Activated CD4-positive, alpha-beta T cell treated with anti-CD3 and anti-CD28 coated beads for 36 hours (primary cell): ENCODE measurements at regions not wholly inside any gene's neighbourhood (a gene's known extent, or its start where the extent isn't known, plus 50 kb on each side); places are given as distances from the start of the nearest gene placed in this dataset.

Experiments
- ATAC-seq: fragments of 200-7000 bp; cut with Tn5 transposase; one replicate; pipeline ENCODE4 v1.10.0; 2021; ENCODE audit warnings: mild to moderate bottlenecking, moderate library complexity
- CTCF ChIA-PET: fragments of 350-600 bp; sonication (Branson Sonifier 250); formaldehyde crosslinking; loops from one replicate; lab custom pipeline; 2021; ENCODE audit warnings: antibody characterized with exemption; lab: Charles Lee
- POLR2A ChIA-PET: fragments of 350-600 bp; sonication (Branson Sonifier 250); formaldehyde crosslinking; loops from one replicate; lab custom pipeline; 2021; ENCODE audit warnings: antibody characterized with exemption, inconsistent platforms; lab: Charles Lee
- DNase-seq: peaks from one replicate; pipeline ENCODE4 v3.0.0-alpha.2; 2020
- H3K27ac Mint-ChIP-seq: one replicate; pipeline ENCODE4 v1.8.0; 2021; ENCODE audit warnings: mixed read lengths
- H3K27me3 Mint-ChIP-seq: one replicate; pipeline ENCODE4 v1.8.0; 2021; ENCODE audit warnings: mixed read lengths
- H3K36me3 Mint-ChIP-seq: one replicate; pipeline ENCODE4 v1.8.0; 2021; ENCODE audit warnings: low read depth, mixed read lengths
- H3K4me1 Mint-ChIP-seq: one replicate; pipeline ENCODE4 v1.8.0; 2021; ENCODE audit warnings: mixed read lengths
- H3K4me3 Mint-ChIP-seq: one replicate; pipeline ENCODE4 v1.8.0; 2021; ENCODE audit warnings: mild to moderate bottlenecking, moderate library complexity, mixed read lengths
- H3K9me3 Mint-ChIP-seq: one replicate; pipeline ENCODE4 v1.8.0; 2021; ENCODE audit warnings: low read depth, mixed read lengths
- intact Hi-C, 2 experiments: fragments of 100-400 bp; cut with DNase I in 1 of 2; cut with micrococcal nuclease in 1 of 2; formaldehyde crosslinking; loops; one replicate each; pipeline versions ENCODE4 v1.14.2 to v1.15.1; 2022 to 2024; cut with DNase I, micrococcal nuclease

DNA sequence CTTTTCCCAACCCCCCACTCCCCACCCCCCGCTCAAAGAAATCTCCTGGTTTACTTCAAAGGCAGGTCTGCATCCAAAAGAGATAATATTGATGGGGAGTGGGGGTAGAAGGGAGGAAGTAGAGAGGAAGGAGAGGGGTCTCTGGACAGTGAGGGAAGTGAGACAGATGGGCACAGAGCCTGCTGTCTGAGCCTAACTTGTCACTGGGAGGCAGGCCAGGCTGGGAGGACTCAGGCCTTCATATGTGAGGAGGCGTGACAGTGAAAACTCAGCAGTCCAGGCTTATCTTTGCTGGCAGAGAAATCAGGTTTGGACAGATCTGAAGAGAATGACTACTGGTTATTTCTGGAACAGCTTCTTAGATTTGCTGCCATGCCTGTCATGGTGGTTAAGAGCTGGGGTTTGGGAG is 192.3 kb downstream of the NUAK1 start:
- no peak overlapping the region for H3K27ac Mint-ChIP-seq
- ChIA-PET POLR2A (no interaction called here), CTCF (no interaction called here)
- H3K27me3 Mint-ChIP-seq: peaks cover 7% of the 10 kb centered on the region
- no peak for DNase-seq
- H3K9me3 Mint-ChIP-seq: no peaks in the 10 kb centered on the region
- no peak for ATAC-seq
- H3K36me3 Mint-ChIP-seq: no peaks in the 10 kb centered on the region
- H3K4me3 Mint-ChIP-seq: no peak overlapping the region
- no peaks in the 10 kb centered on the region for H3K4me1 Mint-ChIP-seq
- intact Hi-C loops: no loop called here

DNA sequence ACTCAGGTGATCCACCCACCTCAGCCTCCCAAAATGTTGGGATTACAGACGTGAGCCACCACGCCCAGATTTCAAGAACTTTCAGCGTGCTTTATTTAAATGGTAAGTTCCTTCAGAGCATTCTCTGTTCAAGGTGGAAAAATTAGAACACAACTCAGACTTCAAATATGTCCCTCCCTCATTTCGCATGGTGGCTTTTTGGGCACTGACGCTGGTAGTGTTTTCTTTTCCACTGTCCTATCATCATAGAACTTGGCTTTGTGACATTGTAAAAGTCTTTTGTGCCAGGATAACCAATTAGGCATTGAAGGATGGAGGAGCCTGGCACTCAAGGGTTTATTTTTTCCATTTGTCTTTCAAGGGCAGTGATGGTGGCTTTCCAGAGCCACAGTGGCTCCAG is 190.8 kb downstream of the NUAK1 start:
- ATAC-seq (no peak), DNase-seq (no peak)
- Mint-ChIP-seq H3K4me3 (no peak overlapping the region), H3K36me3 (no peaks in the 10 kb centered on the region), H3K9me3 (no peaks in the 10 kb centered on the region), H3K27ac (no peak overlapping the region), H3K4me1 (no peaks in the 10 kb centered on the region), H3K27me3 (peaks cover 7% of the 10 kb centered on the region)
- intact Hi-C loops: no loop called here
- ChIA-PET POLR2A (no interaction called here), CTCF (no interaction called here)

DNA sequence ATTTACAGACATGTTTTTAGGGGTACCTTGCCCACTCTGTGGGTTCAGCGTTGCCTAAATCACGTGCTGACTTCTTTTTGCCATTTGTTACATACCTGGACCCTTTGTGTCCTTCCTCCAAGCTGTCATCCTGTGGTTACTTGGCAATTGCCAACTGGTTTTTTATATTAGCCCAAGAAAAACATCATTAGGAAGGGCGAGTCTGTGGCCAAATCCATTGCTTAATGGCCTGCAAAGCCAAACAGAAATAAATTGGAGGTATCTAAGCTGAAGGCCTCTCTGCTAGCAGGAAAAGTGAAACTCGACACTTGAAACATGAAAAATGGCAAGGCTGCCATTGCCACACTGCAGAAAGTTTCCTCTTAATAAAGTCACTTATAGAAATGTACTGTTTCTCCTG is 190.4 kb downstream of the NUAK1 start:
- POLR2A ChIA-PET: no interaction called here

DNA sequence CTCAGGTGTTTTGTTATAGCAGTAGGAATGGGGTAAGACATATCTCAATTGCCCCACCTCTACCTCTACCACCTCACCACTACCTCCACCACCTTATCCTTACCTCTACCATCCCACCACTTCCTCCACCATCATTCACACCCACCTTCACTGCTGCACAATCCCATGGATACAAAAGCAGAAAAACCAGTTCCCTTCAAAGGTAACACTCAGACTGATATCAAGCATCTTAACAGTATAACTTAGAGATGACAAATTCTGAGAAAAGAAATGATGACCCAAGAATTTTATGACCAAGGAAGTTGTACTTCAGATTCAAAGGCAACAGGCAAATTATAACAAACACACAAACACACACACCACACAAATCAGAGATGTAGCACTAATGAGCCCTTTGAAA is 189.4 kb downstream of the NUAK1 start:
- DNase-seq: no peak
- CTCF ChIA-PET: no interaction called here
- no peak overlapping the region for H3K27ac Mint-ChIP-seq

More for the DNA sequence above, 190.4 kb downstream of the NUAK1 start:
- Mint-ChIP-seq H3K4me3 (no peak overlapping the region), H3K27me3 (peaks cover 3% of the 10 kb centered on the region), H3K9me3 (no peaks in the 10 kb centered on the region), H3K4me1 (no peaks in the 10 kb centered on the region), H3K36me3 (no peaks in the 10 kb centered on the region), H3K27ac (no peak overlapping the region)
- CTCF ChIA-PET: no interaction called here
- intact Hi-C loops: no loop called here
- DNase-seq (no peak), ATAC-seq (no peak)

DNA sequence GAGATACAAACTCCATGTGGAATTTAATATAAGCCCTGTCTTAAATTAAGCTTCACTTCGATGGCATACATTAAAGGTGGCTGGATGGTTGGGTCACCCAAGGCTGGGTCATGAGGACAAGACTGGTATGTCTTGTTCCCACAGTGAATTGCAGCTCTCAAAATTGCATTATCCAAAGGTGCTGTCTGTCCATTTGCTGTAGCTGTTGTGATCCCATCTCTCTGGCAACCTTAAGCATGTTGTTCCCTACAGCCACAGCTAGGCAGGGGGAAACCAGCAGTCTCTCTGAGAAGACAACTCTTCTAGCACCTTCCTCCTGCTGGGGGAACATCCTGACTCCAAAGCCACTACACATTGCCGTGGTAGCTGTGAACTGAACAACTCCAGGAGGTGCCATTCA is 187.0 kb downstream of the NUAK1 start:
- Mint-ChIP-seq H3K36me3 (no peaks in the 10 kb centered on the region), H3K9me3 (no peaks in the 10 kb centered on the region), H3K27ac (no peak overlapping the region), H3K4me1 (no peaks in the 10 kb centered on the region), H3K4me3 (no peak overlapping the region), H3K27me3 (peaks cover 6% of the 10 kb centered on the region)
- ChIA-PET POLR2A (no interaction called here), CTCF (interaction anchor here (1.7 kb wide), 1 partner anchor 16 kb away, joined by 3 read pairs; no protein-coding TSS in a partner anchor)
- DNase-seq: no peak
- intact Hi-C loops: no loop called here
- no peak for ATAC-seq

More for the DNA sequence above, 189.4 kb downstream of the NUAK1 start:
- H3K9me3 Mint-ChIP-seq: no peaks in the 10 kb centered on the region
- peaks cover 3% of the 10 kb centered on the region for H3K27me3 Mint-ChIP-seq
- POLR2A ChIA-PET: no interaction called here
- intact Hi-C loops: no loop called here
- H3K36me3 Mint-ChIP-seq: no peaks in the 10 kb centered on the region
- no peak overlapping the region for H3K4me3 Mint-ChIP-seq
- ATAC-seq: no peak
- no peaks in the 10 kb centered on the region for H3K4me1 Mint-ChIP-seq

DNA sequence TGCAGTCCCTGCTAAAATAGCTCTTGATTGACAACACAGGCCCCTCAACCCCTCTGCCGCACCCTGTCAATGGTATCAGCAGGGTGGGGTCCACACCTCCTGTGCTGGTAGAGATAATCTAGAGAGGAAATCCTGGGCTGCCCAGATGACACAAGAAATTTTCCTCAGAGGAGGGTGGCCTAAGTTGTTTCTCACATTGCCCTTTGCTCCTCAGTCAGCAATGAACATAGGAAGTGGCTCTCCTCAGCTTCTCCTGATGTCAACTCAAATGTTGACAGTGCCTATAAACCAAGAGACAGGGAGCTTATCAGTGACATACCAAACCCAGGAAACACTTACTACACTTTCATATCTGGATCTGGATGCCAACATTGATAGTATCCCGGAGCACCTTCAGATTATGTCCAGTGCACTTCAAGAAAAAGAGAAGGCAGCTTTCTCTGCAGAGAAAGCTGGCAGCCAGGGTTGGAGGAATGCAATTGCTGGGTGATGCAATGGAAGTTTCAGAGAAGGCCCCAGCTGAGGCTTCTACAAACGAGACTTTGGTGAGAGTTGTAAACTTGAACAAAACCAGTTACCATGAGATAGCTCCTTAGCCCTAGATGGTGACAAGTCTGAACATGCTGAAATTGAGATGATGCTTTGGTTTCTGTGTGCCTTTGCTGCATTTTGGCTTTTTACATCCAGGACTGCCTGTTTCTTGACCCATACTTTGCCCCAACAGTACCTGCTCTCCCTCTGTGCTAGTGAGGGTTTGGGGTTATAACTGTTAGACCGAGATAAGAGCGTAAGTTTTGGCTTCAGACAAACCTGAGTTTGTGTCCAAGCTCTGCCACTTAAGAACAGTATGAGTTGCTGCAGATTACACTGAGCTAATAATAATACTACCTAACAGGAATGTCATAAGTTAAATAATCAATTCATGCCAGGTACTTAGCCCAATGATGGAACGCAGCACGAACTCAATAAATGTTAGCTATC is 183.5 kb downstream of the NUAK1 start:
- Mint-ChIP-seq H3K27ac (no peak overlapping the region), H3K36me3 (no peaks in the 10 kb centered on the region), H3K9me3 (no peaks in the 10 kb centered on the region), H3K4me3 (no peak overlapping the region), H3K4me1 (no peaks in the 10 kb centered on the region), H3K27me3 (peaks cover 2% of the 10 kb centered on the region)
- POLR2A ChIA-PET: no interaction called here
- no peak for DNase-seq
- ATAC-seq: no peak
- intact Hi-C loops: no loop called here
- CTCF ChIA-PET: interaction anchor here (0.6 kb wide), 1 partner anchor 522 kb away, joined by 3 read pairs; no protein-coding TSS in a partner anchor

DNA sequence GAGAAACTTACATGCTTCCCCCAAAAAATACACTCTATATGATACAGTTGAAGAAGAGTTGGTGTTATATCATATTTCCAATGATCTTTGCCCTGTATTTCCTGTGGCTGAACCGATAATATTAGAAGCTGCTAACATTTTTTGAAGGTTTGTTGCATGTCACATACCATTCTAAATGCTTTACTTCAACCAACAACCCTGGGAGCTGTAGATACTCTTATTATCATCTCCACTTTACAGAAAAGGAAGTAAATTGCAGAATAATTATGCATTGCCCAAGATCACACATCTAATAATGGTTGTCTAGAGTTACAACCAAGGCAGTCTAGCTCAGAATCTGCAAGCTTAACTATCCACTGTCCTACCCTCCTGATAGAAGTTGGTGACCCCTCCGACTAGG is 182.8 kb downstream of the NUAK1 start:
- no peak overlapping the region for H3K4me3 Mint-ChIP-seq
- CTCF ChIA-PET: interaction anchor here (0.5 kb wide), 1 partner anchor 37 kb away, joined by 3 read pairs; no protein-coding TSS in a partner anchor

DNA sequence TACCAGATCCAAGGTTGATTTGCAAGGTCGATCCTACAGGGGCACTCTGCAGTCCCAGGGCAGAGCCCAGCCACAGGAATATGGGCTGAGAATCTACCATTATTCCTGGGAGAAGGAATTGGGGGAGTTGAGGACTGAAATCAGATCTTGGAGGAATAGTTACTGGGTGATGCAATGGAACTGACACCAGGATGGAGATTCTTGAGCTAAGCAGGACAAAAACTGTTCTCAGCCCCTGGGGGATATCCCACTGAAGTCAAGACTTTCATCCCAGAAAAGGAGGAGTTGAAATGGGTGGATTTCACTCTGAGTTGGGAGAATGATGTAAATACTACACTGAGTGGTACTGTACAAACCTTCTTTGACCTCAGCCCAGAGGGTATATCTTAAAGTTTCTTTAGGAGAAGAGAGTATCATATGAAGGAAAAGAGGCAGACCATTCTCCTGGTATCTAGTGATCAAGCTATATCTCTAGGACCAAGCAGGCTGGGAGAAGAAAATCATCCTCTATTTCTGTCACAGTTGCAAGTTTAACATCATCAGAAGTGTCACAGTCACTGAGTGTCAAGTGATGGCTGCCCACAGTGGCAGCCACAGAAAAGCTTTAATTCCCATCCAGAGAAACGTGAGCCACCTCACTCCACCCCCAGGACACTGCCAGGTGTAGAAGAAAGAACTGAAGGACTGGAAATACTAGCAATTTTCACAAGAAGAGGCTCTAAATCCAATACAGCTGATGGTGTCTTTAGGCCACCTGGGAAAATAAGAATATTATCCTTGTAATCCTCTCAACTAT is 181.9 kb downstream of the NUAK1 start:
- no peak overlapping the region for H3K27ac Mint-ChIP-seq
- H3K4me1 Mint-ChIP-seq: no peaks in the 10 kb centered on the region
- POLR2A ChIA-PET: no interaction called here
- intact Hi-C loops: no loop called here
- DNase-seq: no peak
- no peaks in the 10 kb centered on the region for H3K36me3 Mint-ChIP-seq
- no peak overlapping the region for H3K4me3 Mint-ChIP-seq
- H3K9me3 Mint-ChIP-seq: no peaks in the 10 kb centered on the region
- no peak for ATAC-seq
- CTCF ChIA-PET: no interaction called here
- peaks cover 2% of the 10 kb centered on the region for H3K27me3 Mint-ChIP-seq

More for the DNA sequence above, 182.8 kb downstream of the NUAK1 start:
- Mint-ChIP-seq H3K27me3 (peaks cover 2% of the 10 kb centered on the region), H3K4me1 (no peaks in the 10 kb centered on the region), H3K9me3 (no peaks in the 10 kb centered on the region), H3K27ac (no peak overlapping the region), H3K36me3 (no peaks in the 10 kb centered on the region)
- no peak for ATAC-seq
- POLR2A ChIA-PET: no interaction called here
- intact Hi-C loops: no loop called here
- DNase-seq: no peak

DNA sequence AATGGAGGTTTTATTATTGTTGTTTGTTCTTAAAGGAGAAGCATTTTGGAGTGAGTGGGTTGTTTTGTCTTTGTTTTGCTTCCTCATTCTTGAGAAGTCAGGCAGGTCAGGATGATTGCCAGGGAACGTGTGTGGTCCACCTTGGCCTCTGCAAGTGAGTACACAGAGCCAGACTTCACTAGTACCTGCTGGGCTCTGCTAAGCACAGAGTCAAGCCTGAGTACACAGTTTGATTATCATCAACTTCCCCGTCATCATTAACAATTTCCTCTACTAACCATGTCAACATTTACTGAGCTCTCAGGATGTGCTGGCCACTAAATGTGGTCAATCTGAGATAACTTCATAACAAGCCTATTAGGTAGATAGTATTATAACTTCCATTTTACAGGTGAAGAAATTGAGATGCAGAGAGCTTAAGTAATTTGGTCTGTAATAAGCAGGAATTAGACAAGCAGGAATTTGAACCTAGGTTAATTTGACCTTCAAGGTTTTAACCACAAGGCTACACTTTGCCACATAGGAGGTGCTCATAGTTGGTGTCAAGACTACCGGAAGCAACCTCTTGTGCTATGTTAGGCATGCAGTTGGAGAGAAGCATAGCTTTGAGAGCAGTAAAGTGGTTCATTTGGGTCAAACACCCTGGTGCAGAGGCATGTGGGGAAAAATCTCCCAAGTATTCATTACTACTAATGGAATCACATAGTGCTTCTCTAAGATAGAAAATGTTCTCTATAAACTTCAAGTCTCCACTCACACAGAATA is 178.3 kb downstream of the NUAK1 start:
- ChIA-PET POLR2A (no interaction called here), CTCF (interaction anchor here (0.9 kb wide), 1 partner anchor 175 kb away, joined by 3 read pairs; no protein-coding TSS in a partner anchor)
- no peak overlapping the region for H3K27ac Mint-ChIP-seq
- no peaks in the 10 kb centered on the region for H3K4me1 Mint-ChIP-seq
- no peak overlapping the region for H3K4me3 Mint-ChIP-seq
- ATAC-seq: no peak
- intact Hi-C loops: no loop called here
- H3K36me3 Mint-ChIP-seq: no peaks in the 10 kb centered on the region
- peaks cover 4% of the 10 kb centered on the region for H3K27me3 Mint-ChIP-seq
- no peak for DNase-seq
- H3K9me3 Mint-ChIP-seq: no peaks in the 10 kb centered on the region

DNA sequence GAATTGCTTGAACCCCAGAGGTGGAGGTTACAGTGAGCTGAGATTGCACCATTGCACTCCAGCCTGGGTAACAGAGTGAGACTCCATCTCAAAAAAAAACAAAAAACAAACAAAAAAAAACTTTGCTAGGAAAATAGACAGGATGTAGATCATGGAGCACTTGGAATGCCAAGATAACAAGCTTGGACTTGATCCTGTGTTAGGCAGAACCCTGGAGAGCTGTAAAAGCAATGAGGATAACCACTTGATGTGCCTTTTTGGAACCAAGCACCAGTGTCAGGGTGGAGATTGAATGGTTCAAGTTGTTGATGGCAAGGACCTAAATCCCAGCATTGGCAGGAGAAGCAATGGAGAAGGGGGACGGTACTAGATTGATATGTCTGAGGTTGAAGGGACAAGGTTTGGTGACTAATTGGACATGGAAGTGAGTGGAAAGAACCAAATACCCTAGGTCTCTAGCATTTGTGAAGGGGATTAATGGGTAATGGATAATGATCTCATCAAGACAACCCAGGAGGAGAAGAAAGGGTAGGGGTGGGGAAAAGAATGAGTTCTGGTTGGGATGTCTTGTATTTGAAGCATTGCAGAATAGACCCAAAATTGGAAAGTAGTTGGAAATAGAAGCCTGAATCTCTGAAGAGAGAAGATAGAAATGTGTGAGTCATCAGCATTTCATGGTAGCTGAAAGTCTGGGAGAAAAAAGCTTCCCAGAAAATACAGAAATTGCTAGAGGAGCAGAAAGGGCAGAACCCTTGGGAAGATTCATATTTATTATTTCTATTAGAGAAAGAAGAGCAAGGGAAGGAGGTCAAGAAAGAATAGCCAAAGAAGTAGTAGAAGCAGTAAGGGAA is 176.7 kb downstream of the NUAK1 start:
- CTCF ChIA-PET: no interaction called here
- H3K36me3 Mint-ChIP-seq: no peaks in the 10 kb centered on the region
- peaks cover 4% of the 10 kb centered on the region for H3K27me3 Mint-ChIP-seq
- H3K4me1 Mint-ChIP-seq: no peaks in the 10 kb centered on the region
- no peak overlapping the region for H3K27ac Mint-ChIP-seq
- intact Hi-C loops: no loop called here
- H3K9me3 Mint-ChIP-seq: no peaks in the 10 kb centered on the region
- no peak overlapping the region for H3K4me3 Mint-ChIP-seq
- no peak for DNase-seq
- no peak for ATAC-seq
- POLR2A ChIA-PET: no interaction called here
